HG02852 (cell line): ENCODE measurements at regions not wholly inside any gene's neighbourhood (a gene's known extent, or its start where the extent isn't known, plus 50 kb on each side); places are given as distances from the start of the nearest gene placed in this dataset.

Experiments used
- ATAC-seq: cut with Tn5 transposase; IDR thresholded peaks from one replicate; pipeline ENCODE4 v1.9.1; 2021; ENCODE audit warnings: mild to moderate bottlenecking, moderate library complexity; ENCODE audit not compliant: unreplicated experiment

DNA sequence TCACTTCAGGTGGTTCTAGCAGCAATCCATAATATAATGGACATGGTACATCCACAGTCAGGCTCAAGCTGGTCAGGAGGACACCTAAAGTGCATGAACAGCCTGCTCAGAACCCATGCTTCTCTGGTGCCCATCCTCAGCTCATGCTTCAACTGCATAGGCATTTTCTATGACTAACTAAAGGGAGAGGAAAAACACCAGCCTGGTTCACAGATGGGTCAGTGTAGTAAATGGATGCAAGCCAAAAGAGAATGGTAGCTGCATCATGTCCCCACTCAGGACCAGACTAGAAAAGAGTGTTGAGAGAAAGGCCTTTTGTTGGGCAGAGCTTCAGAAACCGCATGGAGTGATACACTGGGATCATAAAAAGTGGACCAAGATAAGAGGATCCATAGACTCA, 556.6 kb downstream of the TLE1 start:
- no peak for ATAC-seq

GRCh38 chr9:81132318-81132717, 557.0 kb downstream of the TLE1 start:
- ATAC-seq, result no peak

DNA sequence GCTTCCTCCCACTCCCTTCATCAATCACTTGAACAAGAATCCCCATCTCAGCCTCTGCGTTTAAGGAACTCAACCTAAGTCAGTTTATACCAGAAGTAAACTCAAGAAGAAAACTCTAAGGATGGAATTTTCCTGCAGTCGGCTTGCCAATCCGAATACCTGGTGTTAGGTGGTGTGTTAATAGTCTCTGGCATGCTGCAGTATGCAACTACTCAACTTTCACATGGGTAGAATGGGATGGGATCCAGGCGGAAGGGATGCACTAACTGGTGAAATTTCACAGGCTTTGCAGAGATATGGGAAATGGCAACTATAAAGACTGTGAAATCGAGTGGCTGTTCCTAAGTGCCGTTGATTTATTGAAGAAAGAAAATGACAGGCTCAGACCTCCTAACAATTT, 560.6 kb downstream of the TLE1 start:
- ATAC-seq, result no peak

DNA sequence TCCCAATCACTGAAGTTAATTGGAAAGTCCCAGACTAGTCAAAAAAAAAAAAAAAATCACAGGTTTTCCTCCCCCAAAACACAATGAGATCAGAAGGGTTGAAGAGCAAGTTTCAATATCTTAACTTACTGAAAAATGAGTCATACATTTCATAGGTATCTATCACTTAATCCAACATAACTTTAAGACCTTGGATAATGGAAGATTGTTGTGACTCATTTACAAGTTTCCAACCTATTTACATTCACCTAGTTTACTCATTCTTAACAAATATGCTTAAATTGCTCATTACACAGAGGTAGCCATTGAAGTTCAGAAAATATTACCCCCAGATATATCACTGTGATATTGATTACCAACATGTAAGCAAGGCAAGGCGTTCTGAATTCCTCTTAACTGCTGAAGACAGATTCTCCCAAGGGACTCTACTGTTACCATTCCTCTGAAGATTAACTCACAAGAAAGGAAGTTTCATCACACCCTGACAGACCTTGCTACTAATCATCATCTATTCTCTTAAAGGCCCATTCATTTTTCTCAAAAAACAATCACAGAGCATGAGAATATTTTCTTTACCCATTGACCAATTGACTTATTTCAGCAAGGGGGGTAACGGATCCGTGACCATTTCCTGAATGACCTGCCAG, 563.8 kb downstream of the TLE1 start:
- no peak for ATAC-seq

- no peak for ATAC-seq
Measured at GRCh38 chr9:81123526-81123925, 565.8 kb downstream of the TLE1 start.

DNA sequence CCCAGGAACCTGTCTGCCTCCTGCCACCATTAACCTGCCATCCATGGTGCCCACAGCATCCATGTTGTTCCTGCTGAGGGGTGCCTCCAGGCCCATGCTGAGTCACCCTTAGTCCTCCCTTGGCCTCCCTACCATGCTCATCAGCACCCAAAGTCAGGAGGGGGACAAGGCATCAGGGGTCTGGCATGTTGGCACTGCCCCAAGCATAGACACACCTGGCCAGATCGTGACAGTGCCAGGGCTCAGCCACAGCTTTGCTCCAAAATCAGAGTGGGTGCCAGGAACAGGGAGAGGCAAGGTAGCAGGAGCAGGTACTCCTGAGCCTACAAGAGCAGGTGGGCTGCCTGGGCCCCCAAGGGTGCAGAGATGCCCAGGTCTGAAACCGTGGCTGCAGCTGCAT, 566.6 kb downstream of the TLE1 start:
- ATAC-seq, result no peak

GRCh38 chr9:81119591-81119990, 569.8 kb downstream of the TLE1 start:
- no peak for ATAC-seq

DNA sequence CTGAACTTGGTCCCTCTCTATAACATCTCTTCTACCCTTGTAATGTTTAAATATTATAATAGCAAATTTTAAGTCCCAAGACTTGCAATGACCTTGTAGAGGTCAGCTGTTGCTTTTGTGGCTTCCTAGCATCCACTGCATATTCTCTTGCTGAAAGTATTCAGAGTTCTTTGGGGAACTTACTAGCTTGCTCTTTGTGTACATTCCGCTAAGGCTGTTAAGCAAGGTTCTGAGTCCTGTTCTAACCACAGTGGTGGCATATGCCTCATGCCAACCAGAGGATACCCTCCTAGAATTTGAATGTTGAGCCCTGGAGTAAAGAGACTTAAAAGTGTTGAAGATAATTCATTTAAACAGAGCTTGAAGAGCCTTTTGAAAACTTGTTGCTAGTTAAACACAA, 570.9 kb downstream of the TLE1 start:
- ATAC-seq, result no peak

- no peak for ATAC-seq
Measured at GRCh38 chr9:81116340-81117137, 572.8 kb downstream of the TLE1 start.

DNA sequence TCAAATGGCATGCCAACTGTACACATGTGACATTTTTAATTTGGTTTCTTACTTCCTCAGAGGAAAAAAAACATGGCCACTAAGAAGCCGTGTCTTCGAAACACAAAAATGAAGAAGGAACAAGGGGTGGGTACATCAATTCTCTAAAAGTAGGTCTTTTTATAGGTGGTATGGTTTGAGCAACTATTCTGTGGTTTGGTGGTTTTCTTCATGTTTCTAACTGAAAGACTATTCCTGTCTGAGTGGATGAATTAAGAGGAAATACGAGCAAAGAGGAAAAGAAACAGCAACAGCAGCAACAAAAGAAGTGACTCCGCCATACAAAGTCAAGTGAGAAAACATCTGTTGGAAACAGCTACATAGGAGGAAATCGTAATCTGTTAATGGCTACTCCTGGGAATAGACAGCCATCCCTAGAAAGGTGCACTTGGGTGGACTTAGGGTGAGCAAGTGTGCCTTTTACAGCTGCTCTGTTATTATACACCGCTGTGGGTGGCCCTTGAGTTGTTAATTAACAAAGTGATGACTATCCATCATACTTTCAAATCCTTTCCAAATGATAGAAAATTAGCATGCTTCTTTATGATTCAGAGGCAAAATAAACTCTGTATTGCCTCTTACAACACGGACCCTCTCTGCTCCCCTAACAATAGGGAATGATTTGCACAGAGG, 575.8 kb downstream of the TLE1 start:
- ATAC-seq, result peak; percentile 61

- no peak for ATAC-seq
Measured at GRCh38 chr9:81112627-81113452, 576.5 kb downstream of the TLE1 start.

DNA sequence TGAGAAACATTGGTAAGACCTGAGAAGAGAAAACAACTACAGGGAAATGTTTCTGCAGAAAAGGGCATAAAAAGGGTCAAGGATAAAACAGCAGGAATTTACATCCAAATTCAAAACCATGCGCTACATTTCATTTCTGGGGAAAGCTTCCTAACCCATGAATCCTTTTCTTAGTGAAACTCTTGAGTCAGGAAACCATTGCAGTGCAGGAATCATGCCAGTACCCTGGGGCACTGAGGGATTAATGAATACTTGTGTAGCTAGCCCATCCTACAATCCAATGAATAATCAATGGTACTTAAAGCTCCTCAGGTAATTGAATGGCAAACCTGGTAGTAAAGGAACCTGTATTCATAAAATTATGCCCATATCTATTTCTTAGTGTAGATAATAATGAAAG, 580.5 kb downstream of the TLE1 start:
- no peak for ATAC-seq

- ATAC-seq, result no peak
Measured at GRCh38 chr9:81108391-81108790, 581.0 kb downstream of the TLE1 start.

DNA sequence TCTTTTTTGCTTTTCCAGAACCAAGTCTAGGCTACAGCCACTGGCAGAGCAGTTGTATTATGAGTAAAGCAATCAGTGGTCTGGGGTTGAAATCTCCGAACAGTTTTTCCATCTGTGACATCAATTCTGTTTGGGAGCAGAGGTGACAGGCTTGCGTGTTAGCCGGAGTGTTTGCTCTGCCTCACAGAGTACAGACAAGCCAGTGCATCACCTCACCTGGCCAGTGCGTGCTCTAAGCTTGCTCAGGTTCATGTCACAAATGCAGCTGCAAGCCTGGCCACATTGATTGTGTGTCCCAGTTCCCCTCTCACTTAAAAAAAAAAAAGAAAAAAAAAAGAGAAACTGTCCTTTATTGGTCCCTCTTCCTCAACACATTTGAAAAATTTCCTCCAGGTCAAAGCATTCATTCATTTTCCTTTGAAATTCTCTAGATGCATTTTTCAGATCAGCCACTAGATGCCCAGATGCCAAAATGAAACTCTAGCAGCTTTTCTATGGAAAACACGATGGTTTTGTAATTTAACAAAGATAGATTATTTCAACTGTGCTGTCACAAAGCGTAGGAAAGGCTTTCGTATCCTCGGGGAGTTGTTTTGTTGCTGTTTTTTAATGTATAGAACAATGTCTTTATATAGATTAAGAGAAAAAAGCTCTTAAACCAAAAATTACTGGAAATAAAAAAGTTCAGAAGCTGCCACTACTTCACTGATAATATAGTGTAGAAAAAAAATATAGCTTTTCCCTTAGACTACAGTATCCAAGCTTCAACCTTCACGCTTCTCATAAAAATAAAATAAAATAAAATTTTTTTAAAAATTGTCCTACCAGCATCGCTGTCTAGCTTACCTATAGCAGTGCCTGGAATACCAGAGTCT, 585.5 kb downstream of the TLE1 start:
- ATAC-seq, result no peak

DNA sequence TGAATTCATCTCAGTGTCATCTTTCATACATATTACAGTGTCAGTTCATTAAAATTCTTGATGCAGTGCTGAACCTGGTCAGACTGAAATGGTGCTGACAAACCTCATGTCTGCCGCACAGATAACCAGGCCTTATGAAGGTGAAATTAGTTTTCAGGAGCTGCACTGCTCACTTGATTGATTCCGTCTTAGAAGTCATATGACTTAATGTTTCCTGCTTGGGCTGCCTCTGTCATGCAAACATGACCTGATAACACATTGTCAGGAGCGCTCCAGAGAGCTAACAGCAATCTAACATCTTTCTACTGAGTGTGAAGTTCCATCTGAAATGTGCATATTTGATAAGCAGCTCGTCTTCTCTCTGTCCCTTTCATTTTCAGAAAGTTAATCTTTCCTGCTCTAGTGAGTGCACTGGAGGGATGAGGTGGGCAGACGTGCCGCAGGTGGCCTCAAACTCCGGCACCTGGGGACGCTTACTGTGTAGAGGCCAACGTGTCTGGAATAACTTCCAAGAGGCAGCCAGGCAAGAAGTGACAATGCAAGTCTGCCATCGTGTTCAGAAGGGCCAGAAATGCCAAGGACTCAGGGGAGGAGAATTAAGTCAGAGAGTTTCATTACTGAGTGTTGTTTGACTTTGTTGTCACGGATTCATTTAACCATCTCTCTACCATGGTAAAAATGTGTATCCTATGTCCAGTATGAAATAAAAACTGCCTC, 592.1 kb downstream of the TLE1 start:
- no peak for ATAC-seq

DNA sequence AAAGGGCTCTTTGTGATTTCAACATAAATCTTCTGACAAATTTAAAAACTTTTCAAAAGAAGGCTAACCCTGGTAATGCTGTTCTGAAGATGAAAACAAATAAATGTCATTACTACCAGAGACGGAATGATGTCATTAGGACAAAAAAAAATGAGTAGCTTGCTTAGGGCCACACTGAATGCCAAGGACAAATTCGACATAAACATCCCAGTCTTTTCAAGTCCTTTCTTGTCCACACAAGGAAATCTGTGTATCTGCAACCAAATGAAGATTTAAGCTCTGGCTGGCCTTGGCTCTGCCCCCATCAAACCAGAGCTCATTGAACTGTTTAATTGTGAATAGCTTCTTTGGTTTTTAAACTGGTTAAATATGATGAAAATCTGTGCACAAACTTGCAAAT, 592.7 kb downstream of the TLE1 start:
- no peak for ATAC-seq

- ATAC-seq, result no peak
Measured at GRCh38 chr9:81092057-81092456, 597.3 kb downstream of the TLE1 start.

GRCh38 chr9:81088341-81088740, 601.0 kb downstream of the TLE1 start:
- no peak for ATAC-seq

DNA sequence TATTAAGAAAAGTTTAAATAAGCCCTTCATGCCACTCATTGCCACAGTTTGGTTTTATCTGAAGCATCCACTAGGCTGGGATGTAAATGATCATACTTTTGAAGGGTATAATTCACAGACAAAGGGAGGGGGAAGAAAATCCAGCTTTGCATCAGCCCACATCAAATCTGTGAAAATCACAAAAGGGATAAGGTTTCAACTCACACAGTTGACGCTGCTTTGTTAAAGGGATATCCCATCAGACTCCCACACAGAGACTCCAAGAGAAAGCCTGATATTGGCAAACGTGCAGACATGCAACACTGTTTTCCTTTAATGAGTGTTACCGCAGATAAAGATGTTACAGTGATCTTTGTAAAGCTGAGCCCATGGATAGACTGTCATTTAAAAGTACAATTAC, 602.9 kb downstream of the TLE1 start:
- no peak for ATAC-seq
